GM04503 (cell line): ENCODE measurements at regions not wholly inside any gene's neighbourhood (a gene's known extent, or its start where the extent isn't known, plus 50 kb on each side); places are given as distances from the start of the nearest gene placed in this dataset.

ENCODE experiments used
- DNase-seq: peaks from one replicate; pipeline ENCODE4 v3.0.0-alpha.2; 2012; ENCODE audit warnings: low read depth

DNA sequence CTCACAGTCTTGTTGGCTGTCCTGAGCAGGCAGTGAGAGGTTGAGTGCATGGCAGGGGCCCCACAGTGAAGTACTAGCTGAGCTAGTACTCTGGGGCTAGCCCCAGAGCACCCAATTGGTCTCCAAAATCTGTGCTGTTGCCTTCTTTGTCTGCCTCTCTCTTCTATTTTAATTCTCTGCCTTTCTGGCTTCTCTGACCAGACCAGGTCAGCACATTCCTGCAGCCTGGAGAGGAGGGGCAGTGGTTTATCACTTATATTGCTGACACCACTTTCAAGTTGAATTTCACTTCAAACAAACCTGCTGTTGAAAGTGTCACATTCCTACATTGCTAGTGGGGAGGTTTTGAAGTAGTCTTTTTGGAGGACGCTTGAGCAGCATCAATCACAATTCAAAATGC, 628.7 kb downstream of the PTPRU start:
- DNase-seq, result no peak

- no peak for DNase-seq
Measured at GRCh38 chr1:29864431-29865022, 628.2 kb downstream of the PTPRU start.

- no peak for DNase-seq
Measured at GRCh38 chr1:29861922-29862321, 625.6 kb downstream of the PTPRU start.

DNA sequence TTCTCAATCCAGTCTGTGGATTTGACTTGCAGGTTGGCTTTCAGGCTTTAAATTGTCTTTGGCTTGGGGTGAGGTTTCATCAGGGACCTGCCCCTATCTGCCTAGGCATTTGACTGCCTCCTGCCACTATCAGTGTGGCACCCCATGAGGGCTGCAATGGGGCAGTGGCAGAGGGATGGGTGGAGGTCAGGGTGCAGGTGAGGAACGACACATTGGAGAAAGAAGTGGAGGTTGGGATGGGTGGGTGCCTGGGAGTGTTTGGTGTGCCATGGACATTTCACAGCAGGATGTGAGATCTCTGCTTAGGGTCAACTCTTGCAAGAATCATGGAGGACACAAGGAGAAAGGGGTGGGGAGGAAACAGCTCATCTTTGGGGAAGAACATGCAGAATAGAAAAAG, 625.1 kb downstream of the PTPRU start:
- DNase-seq, result no peak

DNA sequence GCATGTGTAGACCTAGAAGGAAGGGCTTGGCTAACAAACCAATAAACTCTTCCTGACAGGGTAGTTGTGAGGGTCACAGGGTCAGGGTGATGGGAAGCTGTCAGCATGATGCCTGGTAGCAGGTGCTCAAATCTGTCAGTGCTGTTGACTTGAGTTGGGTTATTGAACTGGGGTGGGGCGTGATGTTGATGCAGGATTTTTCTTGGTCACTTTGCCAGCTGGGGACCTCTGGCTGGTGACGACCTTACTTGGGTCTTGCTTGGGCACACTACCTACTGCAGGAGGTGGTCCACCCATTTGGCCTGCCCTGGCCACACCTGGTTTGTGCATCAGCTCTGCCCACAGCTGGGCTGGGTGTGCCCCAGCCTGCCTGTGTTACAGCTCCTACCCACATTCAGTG, 624.4 kb downstream of the PTPRU start:
- DNase-seq, result no peak

DNA sequence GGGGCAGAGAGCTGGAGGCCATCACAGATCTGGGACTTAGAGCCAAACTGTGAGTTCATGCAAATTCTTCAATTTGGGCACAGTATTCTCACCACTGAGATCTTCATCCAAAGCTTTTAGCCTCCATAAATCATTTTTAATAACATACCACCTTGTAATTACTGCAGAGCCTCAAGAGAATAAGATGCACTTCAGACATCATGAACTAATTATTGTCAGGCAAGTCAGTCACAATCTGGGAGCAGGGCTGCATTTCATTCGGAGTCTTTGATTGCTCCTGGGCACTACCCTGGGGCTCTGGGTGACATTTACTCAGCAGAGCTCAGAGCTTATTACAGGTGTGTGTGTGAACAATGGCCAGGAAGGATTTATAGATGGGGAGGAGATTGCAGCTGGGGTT, 623.7 kb downstream of the PTPRU start:
- DNase-seq, result no peak

GRCh38 chr1:29859126-29859525, 622.8 kb downstream of the PTPRU start:
- DNase-seq, result no peak

GRCh38 chr1:29858646-29859045, 622.3 kb downstream of the PTPRU start:
- DNase-seq, result no peak

- no peak for DNase-seq
Measured at GRCh38 chr1:29856340-29857114, 620.2 kb downstream of the PTPRU start.

- DNase-seq, result no peak
Measured at GRCh38 chr1:29855561-29856160, 619.3 kb downstream of the PTPRU start.

GRCh38 chr1:29854700-29855276, 618.5 kb downstream of the PTPRU start:
- no peak for DNase-seq

DNA sequence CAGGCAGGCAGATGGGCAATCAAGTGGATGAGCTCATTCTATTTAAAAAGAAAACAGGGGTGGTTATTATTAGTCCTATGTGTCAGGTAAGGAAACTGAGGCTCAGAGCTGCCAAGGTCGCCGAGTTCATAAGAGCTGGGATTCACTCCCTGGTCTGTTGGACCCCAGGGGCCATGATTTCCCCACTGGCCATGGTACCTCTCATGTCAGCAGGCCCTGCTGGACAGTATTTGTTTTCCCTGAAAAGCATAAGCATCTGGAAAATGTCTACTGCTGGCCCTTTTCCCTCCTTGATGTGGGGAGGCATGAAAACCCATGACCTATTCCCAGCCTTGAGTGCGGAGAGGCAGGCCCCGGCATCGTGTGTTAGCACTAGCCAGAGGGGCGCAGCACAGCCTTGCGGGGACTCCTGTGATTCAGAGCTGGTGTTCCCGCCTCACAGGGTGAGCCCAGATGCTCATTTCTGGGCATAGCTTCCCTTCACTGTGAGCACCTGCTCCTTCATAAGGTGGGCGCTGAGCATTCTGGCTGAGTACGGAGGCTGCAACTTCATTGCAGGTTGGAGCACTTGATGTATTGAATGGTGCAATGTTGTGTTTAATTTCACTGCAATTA, 617.5 kb downstream of the PTPRU start:
- no peak for DNase-seq

GRCh38 chr1:29852248-29852647, 615.9 kb downstream of the PTPRU start:
- no peak for DNase-seq

DNA sequence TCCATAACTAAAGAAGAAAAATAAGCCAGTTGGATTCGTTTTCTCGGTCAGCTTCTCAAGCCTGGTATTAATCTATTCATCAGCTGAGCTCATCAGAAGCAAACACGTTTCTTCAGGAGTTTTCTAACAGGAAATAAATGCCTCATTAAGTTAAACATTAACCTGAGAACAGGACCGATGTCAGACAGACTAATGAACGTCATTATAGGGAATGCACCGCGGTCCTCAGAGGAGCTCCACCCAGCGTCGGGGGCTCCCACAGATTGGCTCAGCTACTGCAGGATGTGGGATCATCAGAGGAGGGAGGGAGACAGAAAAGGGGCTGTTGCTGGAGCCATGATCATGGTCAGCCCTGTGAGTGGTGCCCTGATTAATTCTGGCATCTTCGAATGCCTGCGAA, 615.4 kb downstream of the PTPRU start:
- no peak for DNase-seq

- no peak for DNase-seq
Measured at GRCh38 chr1:29849991-29850757, 613.9 kb downstream of the PTPRU start.

DNA sequence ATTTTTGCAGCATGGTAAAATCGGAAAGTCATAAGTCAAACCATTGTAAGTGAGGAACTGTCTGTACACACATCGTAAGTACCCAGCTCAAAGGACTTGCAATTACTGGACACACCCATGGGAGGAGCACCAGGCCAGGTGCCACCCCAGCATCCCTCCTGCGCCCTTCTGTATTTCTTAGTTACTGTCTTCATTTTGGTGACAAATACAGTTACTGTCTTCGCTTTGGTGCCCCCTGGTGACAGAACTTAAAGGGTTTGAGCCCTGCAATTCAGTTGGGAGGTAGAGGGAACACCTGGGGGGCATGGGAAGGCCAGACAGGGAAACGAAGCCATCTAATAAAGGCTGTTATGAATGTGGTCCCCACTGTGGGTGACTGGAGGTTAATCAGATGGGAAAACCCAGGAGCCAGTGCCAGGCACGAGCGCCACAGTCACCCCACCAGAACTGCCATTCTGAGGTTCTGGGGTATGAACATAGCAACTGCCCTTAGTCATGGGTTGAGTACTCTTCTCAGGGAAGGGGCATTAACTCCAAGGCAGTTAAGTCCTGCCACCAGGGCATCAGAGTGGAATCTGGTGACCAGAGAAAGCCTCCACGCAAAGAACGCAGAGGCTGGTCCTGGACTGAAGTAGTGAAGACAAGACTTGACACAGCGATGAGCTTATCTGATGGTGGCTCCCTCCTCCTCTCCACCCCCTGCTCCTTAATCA, 612.9 kb downstream of the PTPRU start:
- no peak for DNase-seq

DNA sequence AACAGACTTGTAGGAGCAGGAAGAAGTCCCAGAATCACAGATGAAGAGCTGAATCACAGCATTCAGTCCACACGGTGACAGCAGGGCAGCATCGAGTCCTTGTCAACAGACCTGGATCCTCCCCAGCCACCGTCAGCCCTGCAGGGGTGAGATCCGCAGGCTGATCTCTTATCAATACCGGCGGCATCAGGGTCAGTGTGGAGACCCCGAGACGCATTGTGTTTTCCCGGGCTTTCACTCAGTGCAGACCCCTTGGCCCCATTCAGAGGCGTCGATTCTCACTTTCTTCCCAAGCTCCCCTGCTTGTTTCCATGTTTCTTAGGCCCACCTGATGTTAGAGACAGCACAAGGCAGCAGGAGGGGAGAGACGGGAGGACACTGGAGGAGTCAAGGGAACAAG, 609.6 kb downstream of the PTPRU start:
- DNase-seq, result no peak

DNA sequence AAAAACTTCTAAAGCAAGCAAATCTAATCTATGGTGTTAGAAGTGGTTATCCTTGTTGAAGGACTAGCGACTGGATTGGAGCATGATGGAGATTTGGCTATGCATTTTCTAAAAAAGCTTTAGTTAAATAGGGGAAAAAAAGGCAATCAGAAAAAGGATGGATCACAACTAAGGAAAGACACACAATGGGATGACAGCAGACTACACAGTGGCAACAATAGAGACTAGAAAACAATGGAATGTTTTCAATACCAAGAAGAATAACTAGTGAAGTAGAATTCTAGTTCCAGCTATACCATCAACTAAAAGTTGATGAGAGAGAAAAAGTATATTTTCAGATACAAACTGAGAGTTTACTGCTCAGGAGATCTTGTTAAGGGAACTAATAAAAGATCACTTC, 605.8 kb downstream of the PTPRU start:
- no peak for DNase-seq

DNA sequence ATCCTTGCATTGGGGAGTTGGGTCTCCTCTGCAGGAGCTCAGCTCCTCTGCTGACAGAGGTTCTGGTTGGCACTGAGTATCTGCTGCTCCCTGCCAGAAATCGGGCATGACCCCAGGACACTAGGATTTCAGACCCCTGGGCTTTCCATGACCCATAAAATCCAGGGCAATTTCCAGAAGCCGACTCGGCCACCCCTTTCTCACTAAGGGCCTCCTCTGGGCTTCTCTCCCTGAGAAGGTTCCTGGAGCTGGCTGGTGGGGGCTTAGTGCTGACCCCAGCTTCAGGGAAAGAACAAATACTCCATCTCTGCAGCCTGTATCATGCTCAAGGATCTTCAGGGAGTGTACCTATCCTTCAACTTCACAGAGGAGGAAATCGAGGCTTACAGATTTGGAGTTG, 603.4 kb downstream of the PTPRU start:
- DNase-seq, result no peak

- DNase-seq, result no peak
Measured at GRCh38 chr1:29838738-29839320, 602.5 kb downstream of the PTPRU start.
